ENCODE measurements at regions not wholly inside any gene's neighbourhood (a gene's known extent, or its start where the extent isn't known, plus 50 kb on each side); places are given as distances from the start of the nearest gene placed in this dataset.

DNA sequence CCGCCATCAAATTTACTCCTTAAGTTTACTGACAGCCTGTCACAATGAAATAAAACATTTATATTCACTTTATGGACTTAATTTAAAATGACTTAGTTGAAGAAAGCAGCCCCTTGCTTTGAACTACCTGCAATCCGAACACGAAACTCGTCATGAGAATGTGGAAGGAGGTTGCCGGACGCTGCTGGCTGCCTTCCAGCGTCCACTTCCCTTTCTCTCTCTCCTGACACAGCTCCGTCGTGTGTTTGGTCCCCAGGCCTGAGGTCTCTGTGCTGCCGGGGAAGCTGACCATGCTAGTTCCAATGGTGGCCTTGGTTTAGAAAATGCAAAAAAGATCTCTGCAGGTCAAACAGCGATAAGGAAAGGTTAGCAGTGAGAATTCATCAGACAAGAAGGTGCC, 519.7 kb downstream of the CDH26 start:
- Histone ChIP-seq H3K27me3 (ENCODE audit: control insufficient read depth, insufficient read depth, low read length) (no peaks in the 10 kb centered on the region; the same call in 1 of the 2 replicates), H3K36me3 (ENCODE audit: control insufficient read depth, insufficient read depth, low read length) (no peaks in the 10 kb centered on the region), H3K27ac (ENCODE audit: low read length) (no peak overlapping the region), H3K4me3 (ENCODE audit: low read depth in 2 of 2, low read length in 2 of 2) (no peak overlapping the region), H3K9me3 (ENCODE audit: control insufficient read depth, insufficient read depth, low read depth, low read length) (no peaks in the 10 kb centered on the region), H3K4me1 (ENCODE audit: control insufficient read depth, insufficient read depth, low read length) (no peaks in the 10 kb centered on the region)
- DNase-seq (ENCODE audit: low read depth, low spot score) (no peak), ATAC-seq (no peak)
- TF ChIP-seq SIN3A (IDR thresholded peaks at IDR 0.05; ENCODE audit: borderline replicate concordance, insufficient read depth, low read depth, low read length), result no peak
- no peak for TF ChIP-seq POLR2AphosphoS5 (IDR thresholded peaks at IDR 0.05; ENCODE audit: low read depth, low read length)
- no peak for TF ChIP-seq TCF7L2 (IDR thresholded peaks at IDR 0.05; ENCODE audit: low read depth, low read length)
- TF ChIP-seq, protein P1, sequence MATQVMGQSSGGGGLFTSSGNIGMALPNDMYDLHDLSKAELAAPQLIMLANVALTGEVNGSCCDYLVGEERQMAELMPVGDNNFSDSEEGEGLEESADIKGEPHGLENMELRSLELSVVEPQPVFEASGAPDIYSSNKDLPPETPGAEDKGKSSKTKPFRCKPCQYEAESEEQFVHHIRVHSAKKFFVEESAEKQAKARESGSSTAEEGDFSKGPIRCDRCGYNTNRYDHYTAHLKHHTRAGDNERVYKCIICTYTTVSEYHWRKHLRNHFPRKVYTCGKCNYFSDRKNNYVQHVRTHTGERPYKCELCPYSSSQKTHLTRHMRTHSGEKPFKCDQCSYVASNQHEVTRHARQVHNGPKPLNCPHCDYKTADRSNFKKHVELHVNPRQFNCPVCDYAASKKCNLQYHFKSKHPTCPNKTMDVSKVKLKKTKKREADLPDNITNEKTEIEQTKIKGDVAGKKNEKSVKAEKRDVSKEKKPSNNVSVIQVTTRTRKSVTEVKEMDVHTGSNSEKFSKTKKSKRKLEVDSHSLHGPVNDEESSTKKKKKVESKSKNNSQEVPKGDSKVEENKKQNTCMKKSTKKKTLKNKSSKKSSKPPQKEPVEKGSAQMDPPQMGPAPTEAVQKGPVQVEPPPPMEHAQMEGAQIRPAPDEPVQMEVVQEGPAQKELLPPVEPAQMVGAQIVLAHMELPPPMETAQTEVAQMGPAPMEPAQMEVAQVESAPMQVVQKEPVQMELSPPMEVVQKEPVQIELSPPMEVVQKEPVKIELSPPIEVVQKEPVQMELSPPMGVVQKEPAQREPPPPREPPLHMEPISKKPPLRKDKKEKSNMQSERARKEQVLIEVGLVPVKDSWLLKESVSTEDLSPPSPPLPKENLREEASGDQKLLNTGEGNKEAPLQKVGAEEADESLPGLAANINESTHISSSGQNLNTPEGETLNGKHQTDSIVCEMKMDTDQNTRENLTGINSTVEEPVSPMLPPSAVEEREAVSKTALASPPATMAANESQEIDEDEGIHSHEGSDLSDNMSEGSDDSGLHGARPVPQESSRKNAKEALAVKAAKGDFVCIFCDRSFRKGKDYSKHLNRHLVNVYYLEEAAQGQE (IDR thresholded peaks at IDR 0.05; ENCODE audit: insufficient read depth in 1 of 2, low read depth in 2 of 2, low read length in 1 of 2), result no peak
- TF ChIP-seq, protein P2, sequence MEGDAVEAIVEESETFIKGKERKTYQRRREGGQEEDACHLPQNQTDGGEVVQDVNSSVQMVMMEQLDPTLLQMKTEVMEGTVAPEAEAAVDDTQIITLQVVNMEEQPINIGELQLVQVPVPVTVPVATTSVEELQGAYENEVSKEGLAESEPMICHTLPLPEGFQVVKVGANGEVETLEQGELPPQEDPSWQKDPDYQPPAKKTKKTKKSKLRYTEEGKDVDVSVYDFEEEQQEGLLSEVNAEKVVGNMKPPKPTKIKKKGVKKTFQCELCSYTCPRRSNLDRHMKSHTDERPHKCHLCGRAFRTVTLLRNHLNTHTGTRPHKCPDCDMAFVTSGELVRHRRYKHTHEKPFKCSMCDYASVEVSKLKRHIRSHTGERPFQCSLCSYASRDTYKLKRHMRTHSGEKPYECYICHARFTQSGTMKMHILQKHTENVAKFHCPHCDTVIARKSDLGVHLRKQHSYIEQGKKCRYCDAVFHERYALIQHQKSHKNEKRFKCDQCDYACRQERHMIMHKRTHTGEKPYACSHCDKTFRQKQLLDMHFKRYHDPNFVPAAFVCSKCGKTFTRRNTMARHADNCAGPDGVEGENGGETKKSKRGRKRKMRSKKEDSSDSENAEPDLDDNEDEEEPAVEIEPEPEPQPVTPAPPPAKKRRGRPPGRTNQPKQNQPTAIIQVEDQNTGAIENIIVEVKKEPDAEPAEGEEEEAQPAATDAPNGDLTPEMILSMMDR (IDR thresholded peaks at IDR 0.05), result no peak
- ChIA-PET POLR2A (no interaction called here), CTCF (no interaction called here)
- no TSS peak for BruUV-seq (replicated peaks)
- in situ Hi-C loops (cut with HindIII; ENCODE audit: low pct_unique_long_range_greater_than_20kb, low sequenced_read_pairs), result no loop called here
- intact Hi-C loops (cut with micrococcal nuclease; ENCODE audit: unreplicated experiment), result no loop called here

DNA sequence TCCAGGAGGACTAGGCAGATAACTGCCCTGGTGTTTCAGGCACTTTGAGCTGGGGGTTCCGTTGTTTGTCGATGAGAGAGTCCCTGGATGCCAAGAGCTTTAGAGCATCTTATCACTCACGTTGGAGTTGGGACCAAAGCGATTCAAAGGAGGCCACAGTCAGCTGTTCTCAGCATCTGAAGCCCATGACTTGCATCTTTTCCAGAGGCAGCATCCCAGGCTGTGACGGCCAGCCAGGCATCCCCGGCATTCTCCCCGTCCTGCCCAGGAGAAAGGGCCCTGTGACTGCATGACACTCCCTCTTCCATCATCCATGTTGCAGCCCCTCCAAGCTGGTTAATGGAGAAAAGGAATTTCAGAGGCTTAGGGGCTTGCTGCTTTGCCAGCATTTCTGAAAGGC, 520.3 kb downstream of the CDH26 start:
- no peak for DNase-seq (ENCODE audit: low read depth, low spot score)
- H3K27ac ChIP-seq (ENCODE audit: low read length), result no peak overlapping the region
- CTCF ChIA-PET, result no interaction called here
- POLR2A ChIA-PET, result no interaction called here
- no peak overlapping the region for H3K4me3 ChIP-seq (ENCODE audit: low read depth in 2 of 2, low read length in 2 of 2)
- intact Hi-C loops (cut with micrococcal nuclease; ENCODE audit: unreplicated experiment) (no loop called here), in situ Hi-C loops (cut with HindIII; ENCODE audit: low pct_unique_long_range_greater_than_20kb, low sequenced_read_pairs) (no loop called here)
- no peak for TF ChIP-seq SIN3A (IDR thresholded peaks at IDR 0.05; ENCODE audit: borderline replicate concordance, insufficient read depth, low read depth, low read length)
- TF ChIP-seq POLR2AphosphoS5 (IDR thresholded peaks at IDR 0.05; ENCODE audit: low read depth, low read length), result no peak
- TF ChIP-seq TCF7L2 (IDR thresholded peaks at IDR 0.05; ENCODE audit: low read depth, low read length), result no peak
- TF ChIP-seq, protein P2 (IDR thresholded peaks at IDR 0.05), result no peak
- TF ChIP-seq, protein P1 (IDR thresholded peaks at IDR 0.05; ENCODE audit: insufficient read depth in 1 of 2, low read depth in 2 of 2, low read length in 1 of 2), result no peak
- no TSS peak for BruUV-seq (replicated peaks)
- H3K4me1 ChIP-seq (ENCODE audit: control insufficient read depth, insufficient read depth, low read length), result no peaks in the 10 kb centered on the region
- H3K36me3 ChIP-seq (ENCODE audit: control insufficient read depth, insufficient read depth, low read length), result no peaks in the 10 kb centered on the region
- no peaks in the 10 kb centered on the region; the same call in 1 of the 2 replicates for H3K27me3 ChIP-seq (ENCODE audit: control insufficient read depth, insufficient read depth, low read length)
- no peak for ATAC-seq
- H3K9me3 ChIP-seq (ENCODE audit: control insufficient read depth, insufficient read depth, low read depth, low read length), result no peaks in the 10 kb centered on the region

Data from Panc1 (cell line).